PFSK-1 (cell line): ENCODE measurements at regions not wholly inside any gene's neighbourhood (a gene's known extent, or its start where the extent isn't known, plus 50 kb on each side); places are given as distances from the start of the nearest gene placed in this dataset.

Experiments used
- POLR2AphosphoS5 ChIP-seq: IDR thresholded peaks from 2 replicates; pipeline ENCODE4 v1.6.1; 2012; ENCODE audit warnings: low read depth, mild to moderate bottlenecking, control low read depth, low read length, moderate library complexity
- TAF1 ChIP-seq: IDR thresholded peaks from 2 replicates; pipeline ENCODE4 v1.6.1; 2012; ENCODE audit warnings: low read length, control low read depth, borderline replicate concordance; ENCODE audit not compliant: insufficient read depth

DNA sequence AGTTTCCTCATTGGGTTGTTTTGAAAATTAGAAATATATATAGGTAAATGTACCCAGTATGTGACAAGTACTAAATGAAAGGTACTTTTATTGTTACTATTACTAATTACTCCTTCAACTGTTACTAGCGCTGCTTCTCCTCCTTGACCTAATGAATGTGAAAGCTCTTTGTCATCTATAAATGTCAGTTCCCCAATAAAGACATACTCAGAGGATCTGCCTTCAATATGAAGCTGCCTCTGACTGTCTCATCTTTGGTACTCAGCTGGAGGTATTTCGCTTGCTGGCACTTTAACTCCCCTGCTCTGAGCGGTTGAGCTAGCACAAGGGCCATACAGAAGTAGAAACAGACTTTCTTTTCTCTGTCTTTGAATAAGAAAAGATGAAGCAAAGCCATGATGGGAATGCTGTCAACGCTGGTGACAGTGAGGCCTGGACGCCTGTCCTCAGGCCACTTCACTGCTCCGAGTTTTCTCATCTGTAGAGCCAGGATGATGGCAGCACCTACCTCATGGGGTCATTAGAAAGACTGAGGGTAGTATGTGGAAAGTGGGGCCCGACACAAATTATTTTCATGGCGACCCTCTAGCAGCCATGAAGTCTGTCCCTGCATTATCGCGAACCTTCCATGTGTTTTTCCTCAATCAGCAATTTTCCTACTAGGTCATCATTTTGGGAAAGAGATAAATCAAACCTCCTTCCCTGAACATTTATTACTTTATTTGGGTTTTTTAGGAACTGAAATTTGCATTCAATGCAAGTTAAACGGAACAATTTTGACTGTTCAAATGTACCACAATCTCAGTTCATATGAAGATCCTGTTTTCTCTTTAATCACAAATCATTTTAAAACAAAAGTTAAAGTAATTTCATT is 55.9 kb upstream of the SNX9 start:
- no peak for TF ChIP-seq POLR2AphosphoS5
- TF ChIP-seq TAF1: no peak
